ENCODE measurements at regions not wholly inside any gene's neighbourhood (a gene's known extent, or its start where the extent isn't known, plus 50 kb on each side); places are given as distances from the start of the nearest gene placed in this dataset.

DNA sequence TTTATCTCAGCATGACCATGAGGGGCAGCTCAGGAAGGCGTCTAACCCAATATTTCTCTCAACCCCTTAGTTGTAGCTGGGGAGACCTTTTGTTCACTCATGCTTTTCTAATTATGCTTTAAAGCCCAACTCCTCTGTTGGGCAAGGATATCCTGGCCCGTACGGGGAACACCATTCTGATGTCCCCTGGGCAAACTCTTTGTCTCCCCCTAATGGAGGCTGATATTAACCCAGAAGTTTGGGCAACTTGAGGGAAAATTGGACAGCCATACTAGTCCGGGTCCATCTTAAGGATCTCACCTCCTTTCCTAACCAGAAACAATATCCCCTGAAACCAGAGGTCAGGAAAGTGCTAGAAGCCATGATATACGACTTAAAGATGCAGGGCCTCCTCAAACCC lies 143.7 kb upstream of the COX10 start:
- no peak for TF ChIP-seq POLR2A (IDR thresholded peaks at IDR 0.05; ENCODE audit: low read depth, low read length)
- no peak for FAIRE-seq
- no peak for DNase-seq (ENCODE audit: insufficient read length, low spot score)

DNA sequence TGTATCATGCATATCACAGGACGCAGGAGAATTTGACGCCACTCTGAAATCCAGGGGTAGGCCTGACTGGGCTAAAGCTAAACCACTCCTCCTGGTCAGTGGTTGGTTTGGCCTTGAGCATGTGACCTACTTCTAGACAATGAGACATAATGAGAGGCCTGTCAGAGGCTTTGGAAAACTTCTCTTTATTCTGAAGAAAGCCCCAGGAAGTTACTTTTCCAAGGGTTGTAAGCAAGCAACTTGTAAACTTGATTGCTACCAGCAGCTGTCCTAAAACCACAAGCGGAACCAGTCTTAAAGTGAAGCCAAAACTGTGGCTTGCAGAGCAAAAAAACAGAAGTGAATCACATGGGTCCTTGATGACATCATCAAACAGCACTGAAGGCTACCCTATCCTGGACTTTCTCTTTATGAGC lies 138.2 kb upstream of the COX10 start:
- no peak for TF ChIP-seq POLR2A (IDR thresholded peaks at IDR 0.05; ENCODE audit: low read depth, low read length)
- DNase-seq (ENCODE audit: insufficient read length, low spot score) (no peak), FAIRE-seq (no peak)

DNA sequence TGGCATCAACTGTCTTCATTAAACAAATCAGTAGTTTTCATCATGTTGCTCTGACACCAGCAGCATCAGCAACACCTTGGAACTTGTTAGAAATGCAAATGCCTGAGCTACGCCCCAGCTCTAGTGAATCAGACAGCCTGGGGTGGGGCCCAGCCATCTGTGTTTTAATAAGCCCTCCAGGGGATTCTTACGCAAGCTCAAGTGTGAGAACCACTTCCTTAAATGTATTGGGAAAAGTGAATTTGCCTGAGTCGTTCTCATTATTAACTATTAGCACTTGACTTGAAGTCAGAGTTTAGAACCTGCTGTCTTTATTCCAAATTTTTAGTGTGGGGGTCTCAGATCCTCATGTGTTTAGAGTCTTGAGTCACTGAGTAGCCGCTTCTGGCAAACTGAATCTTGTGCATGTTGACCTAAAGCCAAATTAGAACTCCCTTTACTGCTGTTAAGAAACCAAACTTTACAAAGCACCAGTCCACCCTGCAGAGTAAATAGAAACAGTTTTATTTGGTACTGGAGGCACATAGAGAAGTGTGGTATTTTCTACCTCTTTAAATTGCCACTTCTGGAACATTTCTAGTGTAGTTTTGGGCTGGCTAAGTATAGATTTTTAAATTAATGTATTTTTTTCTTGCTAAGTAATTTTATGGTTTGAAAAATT lies 137.4 kb upstream of the COX10 start:
- no peak for TF ChIP-seq POLR2A (IDR thresholded peaks at IDR 0.05; ENCODE audit: low read depth, low read length)
- no peak for FAIRE-seq
- DNase-seq (ENCODE audit: insufficient read length, low spot score) = no peak

DNA sequence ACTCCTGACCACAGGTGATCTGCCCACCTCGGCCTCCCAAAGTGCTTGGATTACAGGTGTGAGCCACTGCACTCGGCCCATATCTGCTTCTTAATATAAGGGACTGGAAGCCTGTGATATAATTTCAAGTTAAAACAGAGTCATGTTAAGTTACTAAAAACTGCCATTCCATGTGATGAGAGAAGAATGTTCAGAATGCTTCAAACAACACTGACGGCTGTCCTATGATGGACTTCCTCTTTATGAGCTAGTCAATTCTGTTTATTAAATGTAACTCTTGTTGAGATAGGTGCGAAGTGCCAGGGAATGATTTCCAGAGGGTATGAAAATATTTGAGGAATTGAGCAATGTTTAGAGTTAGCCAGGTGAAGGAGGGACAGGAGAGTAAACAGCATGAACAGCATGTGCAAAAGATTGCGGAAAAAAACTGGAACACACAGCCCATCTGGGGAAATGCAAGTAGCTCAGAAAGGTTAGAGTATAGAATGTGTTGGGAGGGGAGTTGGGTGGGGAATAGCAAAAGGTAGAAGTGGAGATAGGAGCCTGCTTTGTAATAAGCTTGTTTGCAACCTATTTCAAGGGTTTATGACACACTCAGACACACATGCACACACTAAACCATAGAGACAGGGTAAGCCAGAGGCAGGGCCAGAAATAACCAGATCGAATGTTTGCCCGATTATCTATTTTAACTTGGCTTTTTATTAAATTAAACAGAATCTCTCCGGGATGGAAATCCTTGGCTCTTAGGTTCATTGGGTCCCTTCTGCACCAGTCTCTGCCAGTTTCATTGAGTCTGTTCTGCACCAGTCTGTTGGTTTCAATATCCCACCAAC lies 135.6 kb upstream of the COX10 start:
- no peak for TF ChIP-seq POLR2A (IDR thresholded peaks at IDR 0.05; ENCODE audit: low read depth, low read length)
- DNase-seq (ENCODE audit: insufficient read length, low spot score) = no peak
- no peak for FAIRE-seq

GRCh38 chr17:13939222-13939621 lies 130.1 kb upstream of the COX10 start:
- FAIRE-seq (no peak), DNase-seq (ENCODE audit: insufficient read length, low spot score) (no peak)
- no peak for TF ChIP-seq POLR2A (IDR thresholded peaks at IDR 0.05; ENCODE audit: low read depth, low read length)

DNA sequence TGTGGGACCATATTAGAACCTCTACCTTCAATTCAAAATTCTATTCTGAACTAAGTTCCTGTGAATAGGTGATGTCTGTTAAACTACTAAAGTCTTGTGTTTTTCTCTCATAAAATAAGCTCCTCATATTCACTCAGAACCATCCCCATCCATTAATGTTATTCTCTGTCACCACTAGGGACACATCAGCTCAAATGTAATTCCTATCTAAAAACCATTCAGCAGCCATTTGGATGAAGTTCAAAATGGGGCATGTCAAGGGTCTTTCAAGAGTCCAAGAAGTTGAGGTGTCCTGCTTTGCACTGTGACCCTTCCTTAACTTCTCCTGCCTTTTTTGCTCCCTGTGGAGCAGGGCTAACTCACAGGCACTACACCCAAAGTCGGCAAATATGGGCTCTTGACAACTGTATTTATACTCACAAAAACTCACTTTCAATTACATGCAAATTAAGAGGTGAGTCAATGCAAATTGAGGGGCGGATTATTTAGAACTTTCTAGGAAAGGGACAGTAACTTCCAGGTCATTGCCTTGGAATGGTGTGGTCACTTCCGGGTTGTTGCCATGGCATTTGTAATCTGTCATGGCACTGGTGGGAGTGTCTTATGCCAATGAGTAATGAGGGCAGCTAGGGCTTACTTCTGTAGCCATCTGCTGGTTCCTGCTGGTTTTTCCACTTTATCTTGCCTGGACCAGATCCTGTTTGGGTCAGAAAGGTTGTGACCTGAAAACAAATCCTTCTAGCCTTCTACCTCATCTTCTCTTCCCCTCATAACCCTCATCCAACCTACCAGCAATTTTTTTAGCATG lies 128.2 kb upstream of the COX10 start:
- DNase-seq (ENCODE audit: insufficient read length, low spot score) (peak; percentile 17), FAIRE-seq (peak; percentile 100)
- TF ChIP-seq POLR2A (IDR thresholded peaks at IDR 0.05; ENCODE audit: low read depth, low read length) = peak; percentile 24; the same call in 1 of the 2 replicates

GRCh38 chr17:13941781-13942180 lies 127.5 kb upstream of the COX10 start:
- TF ChIP-seq POLR2A (IDR thresholded peaks at IDR 0.05; ENCODE audit: low read depth, low read length) = no peak
- no peak for FAIRE-seq
- DNase-seq (ENCODE audit: insufficient read length, low spot score) = no peak

- no peak for TF ChIP-seq POLR2A (IDR thresholded peaks at IDR 0.05; ENCODE audit: low read depth, low read length)
- FAIRE-seq = no peak
Observed at GRCh38 chr17:13943909-13944308, 125.4 kb upstream of the COX10 start.

GRCh38 chr17:13947499-13947898 lies 121.8 kb upstream of the COX10 start:
- DNase-seq (ENCODE audit: insufficient read length, low spot score) (no peak), FAIRE-seq (no peak)
- no peak for TF ChIP-seq POLR2A (IDR thresholded peaks at IDR 0.05; ENCODE audit: low read depth, low read length)

More at GRCh38 chr17:13943909-13944308, 125.4 kb upstream of the COX10 start:
- DNase-seq (ENCODE audit: insufficient read length, low spot score) = no peak

DNA sequence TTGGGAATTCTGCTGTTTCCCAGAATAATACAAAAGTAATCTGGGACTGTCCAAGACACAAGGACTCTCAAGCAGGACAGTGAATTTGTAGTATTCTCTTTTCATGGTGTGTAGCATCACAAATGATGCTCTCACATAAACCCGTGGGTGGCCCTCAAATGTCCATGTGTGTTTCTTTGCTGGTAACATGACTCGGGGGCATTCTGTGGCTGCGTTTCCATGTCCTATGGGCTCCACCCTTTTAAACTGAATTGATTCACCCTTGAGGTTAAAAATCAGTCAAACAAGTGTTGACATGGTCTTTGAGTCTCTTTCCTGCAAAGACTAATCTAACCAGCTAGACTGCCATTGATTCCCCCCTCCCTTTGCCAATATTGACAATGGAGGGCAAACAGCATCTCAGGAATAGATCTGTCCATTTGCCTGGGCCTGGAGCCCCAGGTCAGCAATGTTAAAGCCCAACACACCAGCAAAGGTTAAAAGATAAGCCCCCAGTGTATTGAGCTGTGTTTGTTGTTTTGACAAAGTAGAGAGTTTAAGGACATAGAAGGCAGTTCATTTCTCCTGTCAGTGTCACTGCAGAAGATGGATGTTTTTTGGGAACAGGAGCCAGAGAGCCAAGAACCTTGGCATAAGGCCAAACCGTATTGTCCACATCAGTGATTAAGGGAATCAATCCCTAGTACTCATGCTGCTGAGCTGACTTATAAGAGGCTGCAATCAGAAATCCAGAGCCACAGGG lies 117.1 kb upstream of the COX10 start:
- TF ChIP-seq POLR2A (IDR thresholded peaks at IDR 0.05; ENCODE audit: low read depth, low read length) = no peak
- FAIRE-seq (no peak), DNase-seq (ENCODE audit: insufficient read length, low spot score) (no peak)

DNA sequence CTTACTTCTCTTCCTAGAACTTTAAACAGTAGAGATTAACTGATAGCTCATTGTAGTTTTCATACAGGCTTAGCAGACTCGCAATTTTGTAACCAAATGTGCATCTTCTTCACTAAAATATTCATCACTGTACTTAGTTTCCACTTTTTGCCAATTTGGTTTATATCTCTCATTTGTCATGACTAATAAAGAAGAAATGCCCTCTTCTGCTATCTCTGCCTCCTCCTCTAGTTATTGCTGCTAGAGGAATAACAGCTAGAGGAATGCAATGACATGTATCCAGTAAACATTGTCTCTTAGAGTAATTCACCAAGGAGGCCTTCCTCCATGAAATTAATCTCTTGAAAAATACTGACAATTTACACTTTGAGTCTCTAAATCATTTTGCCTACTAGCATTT lies 115.5 kb upstream of the COX10 start:
- DNase-seq (ENCODE audit: insufficient read length, low spot score) (no peak), FAIRE-seq (no peak)
- no peak for TF ChIP-seq POLR2A (IDR thresholded peaks at IDR 0.05; ENCODE audit: low read depth, low read length)

DNA sequence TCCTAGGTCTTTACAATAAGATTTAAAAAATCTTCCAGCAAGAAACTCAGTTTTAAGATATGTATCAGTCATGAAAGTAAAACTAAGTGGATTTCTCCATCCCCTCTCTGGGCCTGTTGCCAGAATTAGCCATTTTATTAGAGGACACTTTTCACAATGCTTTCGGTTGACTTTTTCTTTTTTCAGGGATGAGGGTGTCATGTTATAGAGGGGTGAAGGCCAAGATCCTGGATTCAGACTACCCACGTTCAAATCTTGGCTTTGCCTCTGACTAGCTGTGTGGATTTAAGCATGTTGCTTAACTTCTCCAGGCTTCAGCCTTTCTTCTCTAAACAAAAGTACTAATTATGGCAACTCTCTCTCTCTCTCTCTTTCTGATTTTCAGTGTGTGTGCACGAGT lies 111.7 kb upstream of the COX10 start:
- TF ChIP-seq POLR2A (IDR thresholded peaks at IDR 0.05; ENCODE audit: low read depth, low read length) = no peak
- FAIRE-seq (no peak), DNase-seq (ENCODE audit: insufficient read length, low spot score) (no peak)

GRCh38 chr17:13958773-13959172 lies 110.5 kb upstream of the COX10 start:
- FAIRE-seq = no peak
- DNase-seq (ENCODE audit: insufficient read length, low spot score) = no peak
- TF ChIP-seq POLR2A (IDR thresholded peaks at IDR 0.05; ENCODE audit: low read depth, low read length) = no peak
